CD1c-positive myeloid dendritic cell (primary cell): ENCODE measurements at regions not wholly inside any gene's neighbourhood (a gene's known extent, or its start where the extent isn't known, plus 50 kb on each side); places are given as distances from the start of the nearest gene placed in this dataset.

Experiments
- DNase-seq: peaks from one replicate; pipeline ENCODE4 v3.0.0-alpha.2; 2016; ENCODE audit errors: extremely low spot score

DNA sequence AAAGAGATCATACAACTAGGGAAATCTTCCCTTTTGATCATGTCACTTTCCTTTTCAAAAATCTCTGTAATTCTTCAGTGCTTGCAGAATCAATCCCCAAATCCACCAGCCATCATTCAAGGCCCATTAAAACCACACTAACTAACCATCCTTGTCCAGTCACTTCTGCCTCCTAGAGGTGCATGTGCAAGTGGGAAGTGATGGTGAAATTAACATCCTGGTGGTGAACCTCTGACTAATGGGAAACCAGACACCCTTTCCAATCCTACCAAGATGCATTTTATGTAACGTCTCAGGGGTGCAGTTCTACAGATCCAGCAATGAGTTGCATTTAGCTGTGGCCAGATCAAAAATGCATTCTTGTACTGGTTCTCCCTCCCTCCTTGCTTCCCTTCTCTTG is 341.8 kb downstream of the RAPGEF2 start:
- no peak for DNase-seq

DNA sequence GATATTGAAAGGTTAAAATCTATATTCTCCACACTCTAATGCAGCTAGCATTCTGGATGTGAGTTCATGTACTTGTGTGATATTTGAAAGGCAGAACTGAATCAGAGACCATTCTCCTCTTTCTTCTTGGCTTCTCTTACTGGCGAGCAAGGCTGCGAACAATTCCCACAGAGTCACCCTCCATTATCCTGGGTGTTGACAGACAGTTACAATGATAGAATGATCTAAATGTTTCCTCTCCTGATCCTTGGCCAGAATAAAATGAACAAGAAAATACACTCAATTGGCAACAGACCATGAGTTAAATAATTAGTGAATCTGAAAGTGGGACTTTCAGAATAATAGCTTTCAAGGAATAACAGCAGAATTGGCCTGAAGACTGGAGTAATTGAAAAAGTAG is 342.8 kb downstream of the RAPGEF2 start:
- no peak for DNase-seq

DNA sequence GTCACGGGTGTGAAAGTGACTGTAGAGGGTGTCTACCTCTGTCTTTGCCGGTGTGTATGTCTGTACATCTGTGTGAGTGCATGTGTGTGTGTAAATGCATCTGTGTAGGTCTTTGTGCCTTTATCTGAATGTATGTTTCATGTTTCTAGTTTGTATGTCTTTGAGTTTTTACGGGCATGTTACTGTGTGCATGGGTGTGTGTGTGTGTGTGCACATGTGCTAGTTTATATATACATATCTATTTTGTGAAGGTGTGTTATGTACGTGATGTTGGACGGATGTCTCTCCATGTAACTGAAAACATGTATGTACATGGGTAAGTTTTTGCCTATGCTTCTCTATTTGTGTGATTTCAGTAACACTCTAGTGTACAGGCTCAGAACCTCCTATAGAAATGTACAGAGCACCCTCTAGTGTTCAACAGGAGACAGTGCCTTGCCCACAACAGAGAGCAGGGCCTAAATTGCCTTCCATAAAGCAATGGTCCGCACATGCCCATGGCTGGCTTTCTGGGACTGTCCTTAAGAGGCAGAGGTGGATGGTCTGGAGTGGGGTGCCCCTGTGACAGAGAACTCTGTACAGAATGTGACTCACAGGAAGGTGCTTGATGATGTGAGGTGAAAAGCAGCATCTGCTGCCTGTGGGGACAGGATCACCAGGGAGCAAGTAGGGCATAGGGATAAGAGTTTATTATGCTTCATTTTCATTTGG is 343.5 kb downstream of the RAPGEF2 start:
- DNase-seq = peak; percentile 56

DNA sequence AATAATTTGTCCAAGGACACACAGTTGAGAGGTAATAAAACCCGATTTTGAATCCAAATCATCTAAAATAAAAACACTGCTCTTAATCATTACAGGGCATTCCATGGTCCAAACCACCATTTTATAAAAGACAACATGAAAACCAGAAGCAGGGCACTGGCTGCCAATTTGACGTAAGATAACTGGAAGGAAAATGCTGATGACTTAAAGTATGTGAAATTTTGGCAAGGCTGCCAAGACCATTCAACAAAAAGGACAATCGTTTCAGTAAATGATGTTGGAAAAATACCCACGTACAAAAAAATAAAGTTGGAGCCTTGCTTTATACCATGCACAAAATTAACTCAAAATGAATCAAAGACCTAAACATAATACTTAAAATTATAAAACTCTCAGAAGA is 344.4 kb downstream of the RAPGEF2 start:
- DNase-seq = no peak

DNA sequence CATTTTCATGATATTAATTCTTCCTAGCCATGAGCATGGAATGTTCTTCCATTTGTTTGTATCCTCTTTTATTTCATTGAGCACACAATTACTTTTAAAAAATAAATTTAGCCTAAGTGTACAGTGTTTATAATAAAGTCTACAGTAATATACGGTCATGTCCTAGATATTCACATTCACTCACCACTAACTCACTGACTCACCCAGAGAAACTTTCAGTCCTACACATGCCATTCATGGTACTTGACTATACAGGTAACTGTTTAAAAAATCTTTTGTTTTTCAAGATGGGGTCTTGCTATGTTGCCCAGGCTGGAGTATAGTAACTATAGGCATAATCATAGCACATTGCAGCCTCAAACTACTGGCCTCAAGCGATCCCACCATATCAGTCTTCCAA is 348.1 kb downstream of the RAPGEF2 start:
- DNase-seq = no peak

DNA sequence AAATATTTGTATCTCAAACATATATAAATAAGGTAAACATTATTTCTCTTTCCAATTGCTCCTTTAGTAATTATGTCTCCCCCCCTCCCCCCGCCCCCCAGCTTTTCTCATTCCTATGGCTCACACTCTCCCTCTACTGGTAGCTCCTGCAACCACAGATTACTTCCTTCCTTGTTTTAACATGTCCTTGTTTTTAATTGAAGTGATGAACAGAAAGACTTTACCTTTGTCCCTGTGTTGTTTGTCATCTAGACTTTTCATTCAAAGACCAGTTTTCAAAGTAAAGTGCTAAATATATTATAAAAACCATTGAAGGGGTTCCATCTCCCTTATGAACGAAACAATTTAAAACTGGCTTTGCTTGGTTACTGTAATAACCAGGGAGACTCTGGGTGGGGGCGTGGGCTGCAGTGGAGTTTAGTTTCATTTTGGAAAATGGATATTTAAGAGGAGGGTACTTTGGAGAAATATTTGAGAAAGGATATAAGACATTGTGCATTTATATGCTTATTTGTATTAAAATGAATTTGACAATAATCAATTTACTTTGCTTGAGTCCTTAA is 352.9 kb downstream of the RAPGEF2 start:
- peak; percentile 10 for DNase-seq

DNA sequence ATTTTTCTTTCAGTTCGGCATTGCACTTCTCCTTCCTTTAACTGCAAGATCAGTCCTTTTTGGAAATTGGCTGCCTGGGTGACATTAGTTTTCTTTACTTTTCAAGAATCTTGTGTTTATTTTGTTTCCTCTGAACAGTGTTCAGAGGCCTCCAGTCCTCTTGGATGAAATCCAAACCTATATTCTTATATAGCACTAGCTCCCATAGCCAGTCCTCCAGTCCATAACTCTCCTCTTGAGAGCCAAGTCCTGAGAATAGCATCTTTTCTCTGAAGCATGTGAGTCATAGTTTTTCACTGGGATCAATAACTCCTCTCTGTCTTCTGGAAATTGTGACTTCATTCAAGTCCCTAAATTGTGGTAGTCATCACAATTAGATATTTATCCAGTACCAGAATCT is 357.5 kb downstream of the RAPGEF2 start:
- no peak for DNase-seq

DNA sequence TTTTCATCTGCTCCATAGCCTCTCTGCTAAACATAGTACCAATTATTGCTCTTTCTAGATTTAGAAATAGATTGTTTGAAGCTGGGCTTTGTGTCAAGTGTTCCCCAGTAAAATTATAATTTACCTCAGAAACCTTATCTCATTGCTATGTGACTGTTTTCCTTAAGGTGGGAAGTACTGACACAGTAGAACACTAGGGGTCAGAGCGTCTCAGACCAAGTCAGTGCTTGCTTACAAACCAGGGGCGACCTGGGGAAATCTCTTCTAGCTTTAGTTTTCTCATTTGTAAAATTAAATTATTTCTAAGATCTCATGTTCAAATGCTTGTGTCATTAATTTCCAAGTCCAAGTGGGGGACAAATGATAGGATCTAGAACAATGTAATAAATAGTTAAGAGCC is 360.4 kb downstream of the RAPGEF2 start:
- DNase-seq = no peak

DNA sequence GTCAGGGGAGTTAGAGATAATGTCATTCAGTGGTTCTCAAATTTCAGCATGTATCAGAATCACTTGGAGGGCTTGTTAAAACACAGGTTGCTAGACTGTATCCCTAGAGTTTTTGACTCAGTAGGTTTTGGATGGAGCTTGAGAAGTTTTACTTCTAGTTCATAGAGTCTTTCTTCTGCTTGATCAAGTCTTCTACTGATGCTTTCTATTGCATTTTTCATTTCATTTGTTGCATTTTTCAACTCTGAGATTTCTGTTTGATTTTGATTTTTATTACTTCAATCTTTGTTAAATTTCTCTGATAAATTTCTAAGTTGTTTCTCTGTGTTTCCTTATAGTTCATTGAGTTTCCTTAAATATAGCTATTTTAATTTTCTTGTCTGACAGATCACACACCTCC is 361.4 kb downstream of the RAPGEF2 start:
- no peak for DNase-seq

DNA sequence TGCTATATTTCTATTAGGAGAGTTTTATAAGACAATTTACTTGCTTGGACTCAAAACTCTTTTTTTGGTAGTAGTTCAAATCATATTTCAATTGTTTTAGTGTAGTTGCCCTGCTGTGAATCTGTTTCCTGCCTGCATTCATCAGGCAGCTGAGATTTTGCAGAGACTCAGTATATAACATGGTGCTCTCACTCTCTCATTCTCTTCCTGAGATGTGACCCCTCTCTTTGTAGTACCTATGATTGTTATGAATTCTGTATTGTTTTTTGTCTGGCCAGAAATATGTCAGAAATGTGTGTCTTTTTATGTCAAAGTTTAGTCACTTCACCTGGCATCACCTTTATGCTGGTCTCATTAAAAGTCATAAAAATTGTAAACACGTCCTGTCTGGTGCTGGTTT is 374.0 kb downstream of the RAPGEF2 start:
- DNase-seq = no peak

DNA sequence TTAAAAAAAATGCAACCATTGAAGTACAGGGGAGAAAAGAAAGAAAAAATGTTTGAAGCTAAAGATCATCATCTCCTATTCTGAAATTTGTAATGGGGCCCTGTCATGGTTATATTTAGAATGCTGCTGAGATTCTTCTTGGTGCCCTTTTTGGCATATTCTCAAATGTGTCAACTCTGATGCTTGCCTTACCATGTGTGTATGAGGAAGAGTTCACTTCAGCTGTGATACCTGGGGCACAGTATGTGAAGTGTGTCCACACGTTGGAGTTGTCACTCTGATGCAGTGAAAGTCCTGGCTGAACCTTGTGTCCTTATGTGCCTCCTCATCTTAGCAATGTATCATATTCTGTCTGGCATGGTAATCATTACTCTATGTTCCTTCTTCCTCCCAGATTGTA is 377.9 kb downstream of the RAPGEF2 start:
- no peak for DNase-seq

DNA sequence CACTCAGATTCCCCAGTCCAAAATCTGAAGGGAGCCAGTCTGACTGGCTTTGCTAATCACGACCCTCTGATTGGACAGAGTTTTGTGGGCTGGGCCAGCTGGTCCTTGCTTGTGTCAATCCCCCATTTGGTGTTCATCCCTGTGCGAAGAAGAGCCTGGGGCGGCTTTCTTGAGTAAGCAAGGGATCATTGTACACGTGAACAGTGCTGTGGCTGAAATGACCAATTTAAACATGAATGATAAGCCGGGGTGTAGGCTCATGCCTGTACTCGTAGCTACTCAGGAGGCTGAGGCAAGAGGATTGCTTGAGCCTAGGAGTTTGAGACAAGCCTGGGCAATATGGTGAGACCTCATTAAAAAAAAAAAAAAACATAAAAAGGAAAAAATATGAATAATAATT is 379.1 kb downstream of the RAPGEF2 start:
- no peak for DNase-seq

DNA sequence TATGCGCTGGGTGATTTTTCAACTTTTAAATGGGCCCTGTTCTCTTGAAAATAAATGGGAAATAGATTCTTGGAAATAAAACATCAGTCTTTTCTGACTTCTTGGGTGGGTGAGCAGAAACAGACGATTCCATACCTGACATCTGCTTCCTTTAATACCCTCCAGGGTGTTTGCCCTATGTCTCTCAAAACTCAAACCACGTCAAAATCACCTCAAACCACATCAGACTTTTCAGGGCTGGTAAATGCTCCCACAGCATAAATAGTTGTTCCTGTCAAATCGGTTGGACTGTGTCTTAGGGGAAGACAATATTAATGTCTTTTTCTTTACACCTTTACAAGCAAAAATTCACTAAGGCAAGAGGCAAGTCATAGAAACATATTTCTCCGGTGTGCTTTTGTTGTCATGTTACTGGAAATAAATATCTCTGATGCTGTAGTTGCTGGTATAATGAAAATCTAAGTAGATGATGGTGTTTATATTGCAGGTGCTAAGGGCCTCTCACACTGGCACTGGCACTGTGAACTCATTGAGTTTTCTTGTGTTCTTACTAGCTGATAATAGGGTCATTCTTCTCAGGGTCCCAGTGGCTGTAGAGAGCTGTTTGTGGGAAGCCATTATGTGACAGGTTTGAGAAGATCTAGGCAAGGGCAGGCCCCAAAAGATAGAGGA is 380.4 kb downstream of the RAPGEF2 start:
- DNase-seq = no peak

DNA sequence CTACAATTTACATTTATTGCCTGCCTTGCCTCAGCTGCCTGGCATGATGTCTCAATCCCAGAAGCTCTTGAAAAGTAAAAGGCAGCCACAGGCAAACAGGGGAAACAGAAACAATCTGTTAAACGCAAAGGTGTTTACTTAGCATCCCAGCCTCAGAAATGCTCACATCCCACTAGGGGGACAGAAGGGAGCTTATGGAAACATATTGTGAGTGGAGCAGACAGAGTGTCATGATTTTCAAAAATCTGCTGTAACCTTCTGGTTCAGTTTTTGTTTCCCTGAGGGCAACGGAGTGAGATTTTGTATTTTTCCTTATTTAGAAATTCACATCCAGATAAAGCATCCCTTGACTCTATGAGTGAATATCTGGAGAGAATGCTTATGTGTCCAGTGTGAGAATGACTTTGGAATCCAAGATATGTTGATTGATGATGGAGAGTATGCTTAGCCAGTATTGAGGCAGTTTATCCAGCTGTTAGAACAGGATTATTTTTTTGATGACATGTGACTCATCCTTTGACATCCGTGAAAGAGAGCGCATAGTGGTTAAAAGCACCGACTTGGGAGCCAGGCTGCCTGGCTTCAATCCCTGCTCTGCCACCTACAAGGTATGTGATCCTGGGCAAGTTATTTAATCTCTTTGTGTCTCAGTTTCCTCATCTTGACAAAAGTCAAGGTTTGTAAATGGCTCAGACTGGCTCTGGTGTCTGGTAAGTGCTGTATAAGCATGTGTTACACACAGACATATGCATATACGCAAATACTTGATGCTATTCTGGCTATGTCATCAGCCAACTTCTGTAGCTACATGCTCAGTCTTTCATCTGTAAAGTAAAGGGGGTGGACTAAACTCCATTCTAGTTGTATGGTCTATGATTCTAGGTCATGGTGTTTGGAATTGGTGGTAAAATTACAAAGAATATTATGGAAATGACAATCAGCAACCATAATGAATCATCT is 381.2 kb downstream of the RAPGEF2 start:
- no peak for DNase-seq

DNA sequence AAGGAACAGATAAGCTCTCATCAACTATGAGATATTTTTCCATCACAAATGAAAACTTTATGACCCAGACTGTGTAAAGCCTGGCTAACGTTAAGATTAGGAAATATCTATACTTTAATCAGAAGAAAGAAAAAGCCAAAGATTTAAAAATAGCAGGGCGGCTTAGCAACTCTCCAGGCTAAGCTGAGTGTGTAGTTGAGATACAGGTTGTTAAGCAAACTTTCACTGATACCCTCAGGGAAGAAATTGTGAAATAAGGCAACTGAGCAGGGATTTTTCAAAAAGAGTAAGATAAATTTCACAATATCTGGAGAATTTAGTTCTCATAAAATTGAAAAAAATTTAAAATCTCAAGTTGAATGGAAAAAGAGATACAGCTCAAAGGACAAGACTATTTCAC is 382.0 kb downstream of the RAPGEF2 start:
- DNase-seq = no peak

DNA sequence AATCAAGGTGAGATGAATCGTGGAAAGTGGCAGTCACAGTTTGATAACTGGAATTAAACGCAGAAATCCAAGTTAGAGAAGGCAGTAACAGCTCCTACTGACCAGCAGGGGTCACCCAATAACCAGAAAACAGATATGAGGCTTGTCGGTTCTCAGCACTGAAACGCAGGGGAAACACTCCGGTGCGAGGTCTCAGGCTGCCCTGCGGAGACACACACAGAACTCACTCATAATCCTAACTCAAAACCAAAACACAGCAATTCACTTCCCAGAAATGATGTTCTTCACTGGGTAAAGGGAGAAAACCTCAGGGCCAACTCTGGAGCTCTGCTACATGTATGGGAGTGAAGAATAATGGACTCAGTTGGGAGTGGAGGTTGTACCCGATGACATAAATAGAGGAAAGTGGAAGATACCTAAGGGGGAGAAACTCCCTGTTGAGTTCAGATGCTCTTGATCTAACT is 384.4 kb downstream of the RAPGEF2 start:
- DNase-seq = peak; percentile 44

DNA sequence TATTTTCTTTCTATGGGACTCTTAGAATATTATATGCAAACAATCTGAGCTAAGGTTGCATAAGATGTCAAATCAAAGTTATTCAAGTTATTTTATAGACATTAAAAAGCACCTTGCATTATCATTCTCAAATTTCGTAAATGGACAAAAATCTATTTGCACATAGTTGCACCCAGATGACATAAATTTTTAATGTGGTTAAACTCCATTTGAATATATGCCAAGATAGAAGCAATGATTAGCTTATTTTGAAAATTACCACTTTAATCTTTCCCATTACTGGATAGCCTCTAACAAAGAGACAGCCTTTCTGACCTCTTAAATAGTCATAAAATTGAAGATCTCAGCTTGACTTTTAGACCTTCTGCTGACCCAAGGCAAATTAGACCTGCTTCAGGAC is 386.8 kb downstream of the RAPGEF2 start:
- DNase-seq = no peak

DNA sequence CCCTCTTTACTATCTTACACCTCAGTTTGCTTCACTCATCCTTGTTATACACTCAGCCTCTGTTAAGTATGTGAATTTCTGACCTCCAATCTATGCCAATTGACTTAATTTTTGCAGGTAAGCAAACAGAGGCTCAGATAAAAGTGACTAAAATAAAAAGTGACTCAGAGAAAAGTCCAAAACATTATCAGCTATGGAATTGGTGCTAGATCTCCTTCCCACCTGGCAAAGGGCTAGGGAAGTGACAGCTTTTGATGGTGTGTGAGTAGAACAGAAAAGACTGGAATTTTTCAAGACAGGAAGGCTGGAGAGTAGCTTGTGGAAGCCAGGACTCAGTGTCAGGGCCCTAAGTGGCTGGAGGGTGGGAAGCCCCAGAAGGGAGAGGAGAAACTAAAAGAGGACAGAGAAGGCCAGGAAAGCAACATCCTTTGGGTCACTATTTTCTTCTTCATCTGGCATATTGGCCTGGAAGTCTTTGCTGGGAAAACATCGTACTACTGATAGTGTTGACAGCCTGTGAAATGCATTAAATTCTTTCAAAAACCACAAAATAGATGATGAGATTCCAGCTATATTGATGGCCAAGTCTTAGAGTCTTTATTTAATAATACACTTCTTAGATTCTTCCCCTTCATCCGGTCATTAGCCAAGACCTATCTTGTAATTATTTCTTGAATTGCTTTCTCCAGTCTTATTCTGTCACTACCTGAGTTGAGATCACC is 392.8 kb downstream of the RAPGEF2 start:
- no peak for DNase-seq

DNA sequence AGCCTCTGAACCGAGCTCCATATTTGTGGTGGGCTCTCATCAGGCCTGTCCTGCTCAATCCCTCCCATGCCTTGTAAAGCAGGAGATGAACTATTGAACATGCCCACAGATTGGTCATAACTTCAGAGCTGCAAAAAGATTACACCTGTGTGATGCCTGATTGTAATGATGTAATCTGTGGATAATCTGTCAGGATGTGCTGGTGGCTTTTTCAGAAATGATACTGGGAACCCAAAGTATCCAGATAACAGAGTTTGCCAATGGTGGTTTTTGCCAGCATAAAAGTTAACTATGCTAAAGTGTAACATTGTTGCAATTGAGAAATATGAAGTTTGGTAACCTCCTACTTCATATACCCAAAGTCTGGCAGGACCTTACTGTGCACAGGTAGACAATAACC is 393.4 kb downstream of the RAPGEF2 start:
- no peak for DNase-seq

DNA sequence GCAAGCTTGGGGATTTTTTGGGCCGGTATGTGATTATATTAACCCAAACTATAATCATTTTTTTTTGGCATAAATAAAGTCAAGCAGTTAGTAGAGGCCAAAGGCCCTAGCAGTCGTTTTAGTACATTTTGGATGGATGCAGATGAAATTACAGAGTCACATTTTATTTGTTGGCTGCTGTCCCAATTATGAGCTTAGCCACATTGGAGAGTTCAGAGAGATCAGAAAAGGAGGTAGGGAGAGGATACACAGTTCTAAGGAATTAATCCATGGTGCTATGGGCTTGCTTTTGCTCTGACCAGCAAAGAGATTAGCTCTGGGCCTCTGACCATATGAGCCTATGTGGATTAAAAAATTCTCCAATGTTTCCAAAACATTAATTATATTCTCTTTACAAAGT is 395.1 kb downstream of the RAPGEF2 start:
- no peak for DNase-seq

DNA sequence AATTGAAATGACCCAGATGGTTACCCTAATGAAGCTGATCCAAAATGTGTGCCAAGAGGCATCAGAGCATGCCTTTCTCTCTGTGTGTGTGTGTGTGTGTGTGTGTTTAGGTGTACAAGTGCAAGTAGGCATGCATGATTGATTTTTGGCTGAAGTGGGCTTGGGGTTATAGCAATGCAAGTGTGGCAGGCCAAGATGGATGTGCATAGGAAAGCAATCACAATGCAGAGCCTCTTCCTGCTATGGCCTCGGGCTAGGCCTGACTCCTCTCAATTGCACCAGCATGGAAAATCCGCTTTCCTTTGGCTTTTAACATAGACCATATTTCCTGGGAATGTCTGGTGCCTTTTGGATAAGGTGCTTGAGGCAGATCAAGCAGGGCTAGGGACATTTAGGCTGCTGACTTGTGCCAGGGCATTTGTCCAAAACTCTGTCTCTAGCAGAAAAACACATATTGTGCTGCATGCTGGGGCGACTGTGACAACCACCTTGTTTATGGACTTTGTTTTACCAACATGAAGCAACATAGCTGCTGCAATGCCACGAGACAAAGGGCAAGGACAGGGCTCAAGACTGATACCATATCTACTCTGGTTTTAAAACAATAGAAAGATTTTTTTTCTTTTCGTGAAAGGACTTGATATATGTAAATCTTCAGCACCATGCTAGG is 395.7 kb downstream of the RAPGEF2 start:
- DNase-seq = no peak
